IPS-20b (cell line): ENCODE measurements at regions not wholly inside any gene's neighbourhood (a gene's known extent, or its start where the extent isn't known, plus 50 kb on each side); places are given as distances from the start of the nearest gene placed in this dataset.
"Not testable (repeated sequence)": the region's sequence is repeated elsewhere in the genome, so short reads cannot be mapped to it uniquely, and the experiment has no call there.

Experiments
- H3K27ac ChIP-seq: one replicate; pipeline ENCODE4 v1.5.1; 2013; ENCODE audit warnings: low read length
- H3K27me3 ChIP-seq: 2 replicates; pipeline ENCODE4 v1.6.1; 2013; ENCODE audit warnings: mild to moderate bottlenecking, low read length, inconsistent platforms; ENCODE audit not compliant: insufficient read depth
- H3K36me3 ChIP-seq: 2 replicates; pipeline ENCODE4 v1.6.1; 2013; ENCODE audit warnings: low read depth, mild to moderate bottlenecking, inconsistent platforms, low read length, moderate library complexity; ENCODE audit not compliant: insufficient read depth
- H3K4me1 ChIP-seq: 2 replicates; pipeline ENCODE4 v1.6.1; 2013; ENCODE audit warnings: mild to moderate bottlenecking, control low read depth, inconsistent platforms, low read length, moderate library complexity; ENCODE audit not compliant: insufficient read depth
- H3K4me3 ChIP-seq: 2 replicates; pipeline ENCODE4 v1.5.1; 2013; ENCODE audit warnings: mild to moderate bottlenecking, low read length, inconsistent platforms
- H3K9ac ChIP-seq: 2 replicates; pipeline ENCODE4 v1.6.1; 2013; ENCODE audit warnings: low read depth, mild to moderate bottlenecking, inconsistent platforms, low read length, moderate library complexity
- H3K9me3 ChIP-seq: 2 replicates; pipeline ENCODE4 v1.6.1; 2013; ENCODE audit warnings: mild to moderate bottlenecking, low read depth, low read length, inconsistent platforms; ENCODE audit not compliant: insufficient read depth

GRCh38 chr16:54779549-54779948 lies 151.1 kb upstream of the IRX5 start:
- H3K4me1 ChIP-seq: 0 out of 2 replicates have a peak, but pooled peaks cover 3% of the 10 kb centered on the region
- no peaks in the 10 kb centered on the region for H3K27me3 ChIP-seq
- H3K27ac ChIP-seq: no peak overlapping the region
- no peak overlapping the region for H3K9ac ChIP-seq
- H3K4me3 ChIP-seq: no peak overlapping the region
- H3K9me3 ChIP-seq: no peaks in the 10 kb centered on the region
- H3K36me3 ChIP-seq: no peaks in the 10 kb centered on the region

- Histone ChIP-seq H3K27me3 (no peaks in the 10 kb centered on the region), H3K27ac (no peak overlapping the region), H3K4me1 (no peaks in the 10 kb centered on the region), H3K4me3 (no peak overlapping the region), H3K9ac (no peak overlapping the region), H3K9me3 (no peaks in the 10 kb centered on the region), H3K36me3 (no peaks in the 10 kb centered on the region)
Observed at GRCh38 chr16:54774768-54775167, 155.9 kb upstream of the IRX5 start.

DNA sequence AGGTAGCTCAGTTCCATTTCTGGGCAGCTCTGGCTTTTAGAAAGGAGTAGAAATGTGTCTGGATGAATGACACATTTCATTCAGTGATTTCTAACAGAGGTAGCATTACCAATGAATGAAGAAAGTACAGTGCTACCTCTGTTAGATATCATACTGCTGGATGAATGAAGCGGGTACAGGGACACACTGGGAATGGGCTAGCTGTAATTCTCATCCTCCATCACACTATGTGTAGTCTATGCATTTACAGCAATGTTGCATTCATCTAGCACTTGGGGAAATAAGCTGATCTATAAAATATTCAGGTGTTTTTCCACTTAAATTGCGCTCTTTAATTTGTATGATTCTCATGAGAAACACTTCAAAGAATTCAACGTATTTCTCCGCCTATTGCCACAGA lies 158.3 kb upstream of the IRX5 start:
- Histone ChIP-seq H3K9me3 (no peaks in the 10 kb centered on the region), H3K4me1 (no peaks in the 10 kb centered on the region), H3K4me3 (no peak overlapping the region), H3K9ac (no peak overlapping the region), H3K36me3 (no peaks in the 10 kb centered on the region), H3K27ac (no peak overlapping the region), H3K27me3 (no peaks in the 10 kb centered on the region)

DNA sequence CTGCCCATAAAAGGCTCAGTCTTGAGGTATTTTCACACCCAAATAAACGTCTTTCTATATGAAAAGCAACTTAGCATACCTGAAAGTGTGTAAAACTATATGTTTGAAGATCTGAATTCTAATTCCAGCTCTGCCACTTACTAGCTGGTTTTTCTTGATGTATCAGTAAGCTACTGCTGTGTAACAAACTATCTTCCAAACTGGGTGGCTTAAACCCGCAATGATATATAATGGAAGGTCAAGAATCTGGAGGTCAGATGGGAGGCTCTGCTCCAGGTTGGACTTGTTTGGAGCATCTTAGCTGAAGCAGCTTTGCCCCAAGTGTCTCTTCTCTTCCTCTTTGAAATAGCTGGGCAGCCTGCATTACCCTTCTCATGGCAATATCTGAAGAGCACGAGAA lies 164.3 kb upstream of the IRX5 start:
- H3K27ac ChIP-seq: no peak overlapping the region
- H3K9ac ChIP-seq: no peak overlapping the region
- no peaks in the 10 kb centered on the region for H3K9me3 ChIP-seq
- no peaks in the 10 kb centered on the region for H3K4me1 ChIP-seq
- H3K27me3 ChIP-seq: no peaks in the 10 kb centered on the region
- no peaks in the 10 kb centered on the region for H3K36me3 ChIP-seq
- H3K4me3 ChIP-seq: no peak overlapping the region

DNA sequence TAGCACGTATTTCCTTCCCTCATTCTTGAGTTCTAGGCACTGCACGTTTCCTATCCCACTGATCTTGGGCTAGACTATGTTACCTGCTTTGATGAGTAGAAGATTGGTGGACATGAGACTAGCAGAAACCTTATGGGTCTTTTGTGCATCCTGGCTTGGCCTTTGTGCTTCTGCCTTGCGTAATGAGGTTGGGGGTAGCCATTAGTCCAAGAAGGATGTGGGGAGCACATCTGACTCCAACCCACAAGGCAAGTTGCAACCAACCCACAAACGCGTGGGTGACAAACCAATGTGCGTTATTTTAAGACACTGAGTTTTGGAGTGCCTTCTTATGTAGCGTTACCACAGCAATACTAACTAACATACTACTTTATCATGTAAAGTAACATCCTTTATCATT lies 180.4 kb upstream of the IRX5 start:
- Histone ChIP-seq H3K27me3 (no peaks in the 10 kb centered on the region), H3K4me3 (no peak overlapping the region), H3K9me3 (no peaks in the 10 kb centered on the region)

DNA sequence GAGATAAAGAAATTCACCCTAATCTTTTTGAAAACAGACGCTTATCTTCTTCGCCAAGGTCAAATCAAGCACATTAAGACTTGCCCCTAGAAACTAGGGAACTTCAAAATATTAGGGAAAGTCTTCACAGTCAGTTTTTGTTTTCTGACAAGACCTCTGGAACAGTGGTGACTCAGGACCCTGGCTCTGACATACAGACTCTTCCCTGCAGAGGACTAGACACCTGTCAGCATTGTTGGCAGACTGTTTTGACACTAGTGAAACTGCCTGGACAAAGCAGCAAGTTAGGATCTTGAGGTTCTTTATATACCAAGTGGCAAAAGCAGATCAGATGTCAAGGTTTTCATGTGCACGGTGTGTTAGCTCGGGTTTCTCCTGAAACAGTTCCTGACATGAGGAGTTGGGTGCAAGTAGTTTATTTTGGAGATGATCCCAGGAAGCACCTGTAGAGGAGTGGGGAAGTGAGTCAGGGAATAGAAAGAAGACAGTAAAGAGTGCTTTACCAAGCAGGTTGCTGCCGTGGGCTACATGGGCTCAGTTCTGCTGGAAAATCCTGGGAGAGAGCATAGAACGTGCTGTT lies 182.0 kb upstream of the IRX5 start:
- H3K27ac ChIP-seq: no peak overlapping the region
- H3K4me3 ChIP-seq: no peak overlapping the region
- no peaks in the 10 kb centered on the region for H3K9me3 ChIP-seq
- no peaks in the 10 kb centered on the region for H3K27me3 ChIP-seq
- H3K4me1 ChIP-seq: peaks cover 6% of the 10 kb centered on the region
- H3K36me3 ChIP-seq: no peaks in the 10 kb centered on the region
- no peak overlapping the region for H3K9ac ChIP-seq

More for the DNA sequence above, 180.4 kb upstream of the IRX5 start:
- H3K4me1 ChIP-seq: peaks cover 6% of the 10 kb centered on the region
- H3K27ac ChIP-seq: no peak overlapping the region
- no peaks in the 10 kb centered on the region for H3K36me3 ChIP-seq
- H3K9ac ChIP-seq: no peak overlapping the region

DNA sequence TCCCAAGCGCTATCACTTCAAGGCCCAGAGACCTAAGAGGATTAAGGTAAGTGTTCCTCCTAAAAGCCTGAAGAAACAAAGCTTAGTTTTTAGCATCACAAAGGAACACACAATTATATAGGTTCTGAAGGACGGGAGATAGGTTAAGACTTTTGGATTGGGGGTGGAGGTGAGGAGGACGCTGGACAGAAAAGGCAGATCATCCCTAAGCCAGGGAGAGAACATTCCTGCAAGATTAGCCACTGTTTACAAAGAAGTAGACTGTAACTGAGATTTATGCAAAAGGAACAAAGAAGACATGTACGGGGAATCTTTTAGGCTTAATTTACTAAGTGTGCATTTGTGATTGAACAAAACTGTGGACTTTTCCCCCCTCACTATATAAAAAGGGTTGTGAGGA lies 184.1 kb upstream of the IRX5 start:
- H3K36me3 ChIP-seq: no peaks in the 10 kb centered on the region
- no peak overlapping the region for H3K4me3 ChIP-seq
- no peak overlapping the region for H3K27ac ChIP-seq
- H3K9me3 ChIP-seq: no peaks in the 10 kb centered on the region
- H3K27me3 ChIP-seq: no peaks in the 10 kb centered on the region
- no peak overlapping the region for H3K9ac ChIP-seq
- peaks cover 6% of the 10 kb centered on the region for H3K4me1 ChIP-seq

GRCh38 chr16:54744998-54745397 lies 185.7 kb upstream of the IRX5 start:
- H3K27me3 ChIP-seq: no peaks in the 10 kb centered on the region
- H3K4me1 ChIP-seq: peaks cover 6% of the 10 kb centered on the region
- H3K9ac ChIP-seq: no peak overlapping the region
- H3K27ac ChIP-seq: no peak overlapping the region
- no peaks in the 10 kb centered on the region for H3K9me3 ChIP-seq
- H3K36me3 ChIP-seq: no peaks in the 10 kb centered on the region
- no peak overlapping the region for H3K4me3 ChIP-seq

DNA sequence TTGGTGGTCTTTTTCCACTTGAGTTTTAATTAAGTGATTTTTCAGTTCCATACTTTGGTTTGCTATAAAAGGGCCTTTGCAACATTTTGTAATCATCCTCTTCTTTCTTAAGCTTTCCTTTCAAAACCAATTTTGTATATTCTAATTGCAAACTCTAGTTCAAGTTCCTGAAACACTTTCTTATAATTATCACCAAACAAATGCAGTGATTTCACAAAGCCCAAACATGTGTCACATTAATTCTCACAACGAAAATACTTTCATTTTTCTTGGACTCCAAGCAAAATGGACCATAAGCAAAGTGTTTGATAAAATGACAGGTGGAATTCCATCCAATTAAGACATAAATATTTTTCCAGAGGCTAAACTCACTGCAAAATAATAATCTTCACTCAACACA lies 188.2 kb upstream of the IRX5 start:
- no peak overlapping the region for H3K27ac ChIP-seq
- H3K27me3 ChIP-seq: no peaks in the 10 kb centered on the region
- no peak overlapping the region for H3K4me3 ChIP-seq
- no peaks in the 10 kb centered on the region for H3K36me3 ChIP-seq
- no peaks in the 10 kb centered on the region for H3K9me3 ChIP-seq
- H3K4me1 ChIP-seq: peaks cover 6% of the 10 kb centered on the region
- no peak overlapping the region for H3K9ac ChIP-seq

GRCh38 chr16:54739381-54739780 lies 191.3 kb upstream of the IRX5 start:
- Histone ChIP-seq H3K9ac (no peak overlapping the region), H3K36me3 (no peaks in the 10 kb centered on the region), H3K27ac (no peak overlapping the region), H3K9me3 (no peaks in the 10 kb centered on the region), H3K4me3 (no peak overlapping the region), H3K27me3 (no peaks in the 10 kb centered on the region; the same call in 1 of the 2 replicates), H3K4me1 (no peaks in the 10 kb centered on the region)

GRCh38 chr16:54734156-54734555 lies 196.5 kb upstream of the IRX5 start:
- Histone ChIP-seq H3K36me3 (no peaks in the 10 kb centered on the region), H3K9me3 (no peaks in the 10 kb centered on the region), H3K4me1 (no peaks in the 10 kb centered on the region), H3K27me3 (no peaks in the 10 kb centered on the region; the same call in 1 of the 2 replicates), H3K4me3 (no peak overlapping the region), H3K9ac (no peak overlapping the region), H3K27ac (no peak overlapping the region)

DNA sequence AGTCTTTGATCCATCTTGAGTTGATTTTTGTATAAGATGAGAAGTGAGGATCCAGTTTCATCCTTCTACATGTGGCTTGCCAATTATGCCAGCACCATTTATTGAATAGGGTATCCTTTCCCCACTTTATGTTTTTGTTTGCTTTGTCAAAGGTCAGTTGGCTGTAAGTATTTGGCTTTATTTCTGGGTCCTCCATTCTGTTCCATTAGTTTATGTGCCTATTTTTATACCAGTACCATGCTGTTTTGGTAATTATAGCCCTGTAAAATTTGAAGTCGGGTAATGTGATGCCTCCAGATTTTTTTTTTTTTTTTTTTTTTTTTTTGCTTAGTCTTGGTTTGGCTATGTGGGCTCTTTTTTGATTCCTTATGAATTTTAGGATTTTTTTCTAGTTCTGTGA lies 203.0 kb upstream of the IRX5 start:
- H3K4me1 ChIP-seq, H3K9ac ChIP-seq, H3K36me3 ChIP-seq, H3K27ac ChIP-seq, H3K4me3 ChIP-seq, H3K27me3 ChIP-seq, H3K9me3 ChIP-seq: not testable (repeated sequence)
